Keratinocyte (primary cell): ENCODE measurements at regions not wholly inside any gene's neighbourhood (a gene's known extent, or its start where the extent isn't known, plus 50 kb on each side); places are given as distances from the start of the nearest gene placed in this dataset.

ENCODE experiments used
- DNase-seq: peaks from one replicate; pipeline ENCODE4 v3.0.0-alpha.2; 2011; ENCODE audit warnings: low read depth, missing footprints, low spot score
- FAIRE-seq: peaks from 2 replicates; lab custom pipeline; 2011; peaks lifted over from hg19 to GRCh38; lab: Jason Lieb, UNC
- H2AFZ ChIP-seq: 2 replicates; pipeline ENCODE4 v1.6.0; 2012; ENCODE audit warnings: low read length, control low read depth, inconsistent platforms; ENCODE audit not compliant: control insufficient read depth
- H3K27ac ChIP-seq: 2 replicates; pipeline ENCODE4 v1.5.1; 2011; ENCODE audit warnings: low read length; ENCODE audit not compliant: control insufficient read depth, insufficient read depth
- H3K27me3 ChIP-seq: 3 replicates; pipeline ENCODE4 v1.6.0; 2011; ENCODE audit warnings: low read length; ENCODE audit not compliant: control insufficient read depth, insufficient read depth; ENCODE audit errors: extremely low read depth
- H3K36me3 ChIP-seq, 2 experiments: 2 replicates in 1 of 2; 3 replicates in 1 of 2; pipeline ENCODE4 v1.5.1; 2011; ENCODE audit warnings: low read length in 2 of 2, mild to moderate bottlenecking in 1 of 2; ENCODE audit not compliant: control insufficient read depth in 2 of 2, insufficient read depth in 2 of 2; ENCODE audit errors: extremely low read depth in 1 of 2
- H3K4me1 ChIP-seq: 3 replicates; pipeline ENCODE4 v1.5.1; 2011; ENCODE audit warnings: low read length; ENCODE audit not compliant: control insufficient read depth, insufficient read depth; ENCODE audit errors: extremely low read depth
- H3K4me2 ChIP-seq: 3 replicates; pipeline ENCODE4 v1.6.0; 2011; ENCODE audit warnings: low read depth, low read length; ENCODE audit not compliant: control insufficient read depth, insufficient read depth; ENCODE audit errors: extremely low read depth
- H3K4me3 ChIP-seq, 3 experiments: fragments of 200-600 bp in 1 of 3; sonication (generic) in 1 of 3; 2 replicates in 2 of 3; 3 replicates in 1 of 3; pipeline ENCODE4 v1.5.1; 2011 to 2016; ENCODE audit warnings: low read length in 3 of 3, mild to moderate bottlenecking in 3 of 3, control low read depth in 2 of 3, inconsistent platforms in 1 of 3, low read depth in 1 of 3, mixed read lengths in 1 of 3, mixed run types in 1 of 3, moderate library complexity in 1 of 3; ENCODE audit not compliant: control insufficient read depth in 2 of 3, insufficient read depth in 2 of 3; ENCODE audit errors: extremely low read depth in 1 of 3
- H3K79me2 ChIP-seq: 2 replicates; pipeline ENCODE4 v1.6.0; 2012; ENCODE audit warnings: low read length; ENCODE audit not compliant: control insufficient read depth, insufficient read depth
- H3K9ac ChIP-seq: 3 replicates; pipeline ENCODE4 v1.6.0; 2011; ENCODE audit warnings: low read length; ENCODE audit not compliant: control insufficient read depth, insufficient read depth; ENCODE audit errors: extremely low read depth
- H3K9me1 ChIP-seq: 3 replicates; pipeline ENCODE4 v1.6.0; 2011; ENCODE audit warnings: low read length; ENCODE audit not compliant: control insufficient read depth, insufficient read depth; ENCODE audit errors: extremely low read depth
- H3K9me3 ChIP-seq: 2 replicates; pipeline ENCODE4 v1.5.1; 2012; ENCODE audit warnings: low read depth, low read length; ENCODE audit not compliant: control insufficient read depth
- H4K20me1 ChIP-seq: 3 replicates; pipeline ENCODE4 v1.6.0; 2011; ENCODE audit warnings: low read length; ENCODE audit not compliant: control insufficient read depth, insufficient read depth; ENCODE audit errors: extremely low read depth
- EZH2 ChIP-seq: IDR thresholded peaks from one replicate; pipeline ENCODE4 v1.6.1; 2012; ENCODE audit warnings: inconsistent platforms, mild to moderate bottlenecking, low read length, moderate library complexity
- dilution Hi-C: fragments of 300-500 bp; cut with MboI; formaldehyde crosslinking; loops from one replicate; pipeline ENCODE4 v1.7.0; 2020; ENCODE audit warnings: low sequenced_read_pairs; ENCODE audit not compliant: extremely low pct_ligation_motif_present
- TF ChIP-seq, protein P1 (sequence below), 3 experiments: IDR thresholded peaks in 1 of 3; conservative IDR thresholded peaks in 1 of 3; optimal IDR thresholded peaks in 1 of 3; 2 replicates in 2 of 3; 3 replicates in 1 of 3; pipeline versions ENCODE3 to v1.5.1; 2011; ENCODE audit warnings: low read length in 3 of 3, mild to moderate bottlenecking in 3 of 3, moderate library complexity in 2 of 3, control low read depth in 1 of 3, inconsistent platforms in 1 of 3; ENCODE audit not compliant: insufficient read depth in 2 of 3; ENCODE audit errors: extremely low read depth in 1 of 3

DNA sequence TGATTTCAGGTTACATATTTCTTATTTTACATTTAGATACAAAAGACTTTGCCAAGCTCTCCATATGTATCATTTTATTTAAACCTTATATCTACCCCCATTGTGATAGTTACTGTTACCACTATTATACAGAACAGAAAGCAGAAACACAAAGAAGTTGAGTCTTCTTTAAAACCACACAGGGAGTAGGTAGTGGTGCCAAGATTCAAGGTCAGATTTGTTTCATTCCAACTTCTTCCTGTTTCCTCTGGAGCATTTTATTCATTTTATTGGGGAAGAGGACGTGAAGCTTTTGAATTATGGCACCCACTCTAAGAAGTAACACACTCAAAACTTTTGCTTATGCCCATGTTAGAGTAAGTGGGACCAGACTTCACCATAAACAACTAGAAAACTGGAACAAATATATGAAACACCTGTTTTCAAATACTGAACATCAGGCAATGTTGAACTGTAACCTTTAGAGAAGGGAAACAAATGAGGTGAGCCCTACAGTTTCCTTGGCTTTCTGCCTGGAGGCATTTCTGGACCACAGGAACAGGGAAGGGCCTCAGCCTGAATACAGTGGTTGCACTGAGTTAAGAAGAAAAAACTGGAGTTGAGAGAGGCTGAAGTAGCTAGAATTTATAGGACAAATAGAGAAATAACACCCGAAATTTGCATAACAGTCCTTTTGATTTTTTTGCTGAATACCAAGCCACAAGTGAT, 160.4 kb upstream of the SSTR1 start:
- dilution Hi-C loops: no loop called here
- TF ChIP-seq EZH2: no peak
- TF ChIP-seq, protein P1, sequence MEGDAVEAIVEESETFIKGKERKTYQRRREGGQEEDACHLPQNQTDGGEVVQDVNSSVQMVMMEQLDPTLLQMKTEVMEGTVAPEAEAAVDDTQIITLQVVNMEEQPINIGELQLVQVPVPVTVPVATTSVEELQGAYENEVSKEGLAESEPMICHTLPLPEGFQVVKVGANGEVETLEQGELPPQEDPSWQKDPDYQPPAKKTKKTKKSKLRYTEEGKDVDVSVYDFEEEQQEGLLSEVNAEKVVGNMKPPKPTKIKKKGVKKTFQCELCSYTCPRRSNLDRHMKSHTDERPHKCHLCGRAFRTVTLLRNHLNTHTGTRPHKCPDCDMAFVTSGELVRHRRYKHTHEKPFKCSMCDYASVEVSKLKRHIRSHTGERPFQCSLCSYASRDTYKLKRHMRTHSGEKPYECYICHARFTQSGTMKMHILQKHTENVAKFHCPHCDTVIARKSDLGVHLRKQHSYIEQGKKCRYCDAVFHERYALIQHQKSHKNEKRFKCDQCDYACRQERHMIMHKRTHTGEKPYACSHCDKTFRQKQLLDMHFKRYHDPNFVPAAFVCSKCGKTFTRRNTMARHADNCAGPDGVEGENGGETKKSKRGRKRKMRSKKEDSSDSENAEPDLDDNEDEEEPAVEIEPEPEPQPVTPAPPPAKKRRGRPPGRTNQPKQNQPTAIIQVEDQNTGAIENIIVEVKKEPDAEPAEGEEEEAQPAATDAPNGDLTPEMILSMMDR (optimal IDR thresholded peaks at IDR 0.05 in 1 of 3, IDR thresholded peaks at IDR 0.05 in 1 of 3, conservative IDR thresholded peaks at IDR 0.05 in 1 of 3; ENCODE audit: extremely low read depth in 1 of 3, insufficient read depth in 2 of 3, low read length in 3 of 3): no peak
- H3K9ac ChIP-seq: no peak overlapping the region
- no peaks in the 10 kb centered on the region for H3K9me1 ChIP-seq
- H3K4me3 ChIP-seq: no peak overlapping the region
- no peaks in the 10 kb centered on the region for H3K79me2 ChIP-seq
- no peak for FAIRE-seq
- H3K4me1 ChIP-seq: no peaks in the 10 kb centered on the region
- H3K36me3 ChIP-seq: no peaks in the 10 kb centered on the region
- no peak overlapping the region for H2AFZ ChIP-seq
- H3K27ac ChIP-seq: no peak overlapping the region
- H3K9me3 ChIP-seq: no peaks in the 10 kb centered on the region
- no peaks in the 10 kb centered on the region for H3K27me3 ChIP-seq
- no peaks in the 10 kb centered on the region for H4K20me1 ChIP-seq
- H3K4me2 ChIP-seq: no peak overlapping the region
- no peak for DNase-seq

DNA sequence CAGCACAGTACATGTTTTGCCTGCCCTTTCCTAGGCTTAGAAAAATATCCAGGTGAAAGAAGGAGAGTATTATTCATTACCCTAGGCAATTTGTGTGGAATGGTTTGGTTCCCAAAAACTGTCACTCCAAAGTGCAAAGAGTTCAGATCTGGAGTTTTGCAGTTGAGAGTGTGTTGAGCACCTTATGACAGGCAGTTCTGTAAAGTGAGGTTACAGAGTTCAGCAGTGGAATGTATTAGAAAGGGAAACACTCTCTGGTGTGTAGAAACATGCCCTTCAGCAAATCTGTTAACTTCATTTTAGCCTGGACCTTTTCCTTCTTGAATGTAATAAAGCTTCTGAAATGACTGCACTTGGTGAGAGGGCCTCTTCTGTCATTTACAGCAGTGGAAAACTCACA, 154.0 kb upstream of the SSTR1 start:
- dilution Hi-C loops: no loop called here
- FAIRE-seq (no peak), DNase-seq (no peak)
- Histone ChIP-seq H2AFZ (no peak overlapping the region), H3K4me2 (no peak overlapping the region), H3K4me1 (no peaks in the 10 kb centered on the region), H3K4me3 (no peak overlapping the region), H3K27ac (no peak overlapping the region), H4K20me1 (no peaks in the 10 kb centered on the region), H3K9ac (no peak overlapping the region), H3K9me1 (no peaks in the 10 kb centered on the region), H3K36me3 (no peaks in the 10 kb centered on the region), H3K79me2 (no peaks in the 10 kb centered on the region), H3K9me3 (no peaks in the 10 kb centered on the region), H3K27me3 (no peaks in the 10 kb centered on the region)
- no peak for TF ChIP-seq EZH2
- TF ChIP-seq, protein P1 (optimal IDR thresholded peaks at IDR 0.05 in 1 of 3, IDR thresholded peaks at IDR 0.05 in 1 of 3, conservative IDR thresholded peaks at IDR 0.05 in 1 of 3; ENCODE audit: extremely low read depth in 1 of 3, insufficient read depth in 2 of 3, low read length in 3 of 3): no peak
